ENCODE measurements at regions not wholly inside any gene's neighbourhood (a gene's known extent, or its start where the extent isn't known, plus 50 kb on each side); places are given as distances from the start of the nearest gene placed in this dataset.

DNA sequence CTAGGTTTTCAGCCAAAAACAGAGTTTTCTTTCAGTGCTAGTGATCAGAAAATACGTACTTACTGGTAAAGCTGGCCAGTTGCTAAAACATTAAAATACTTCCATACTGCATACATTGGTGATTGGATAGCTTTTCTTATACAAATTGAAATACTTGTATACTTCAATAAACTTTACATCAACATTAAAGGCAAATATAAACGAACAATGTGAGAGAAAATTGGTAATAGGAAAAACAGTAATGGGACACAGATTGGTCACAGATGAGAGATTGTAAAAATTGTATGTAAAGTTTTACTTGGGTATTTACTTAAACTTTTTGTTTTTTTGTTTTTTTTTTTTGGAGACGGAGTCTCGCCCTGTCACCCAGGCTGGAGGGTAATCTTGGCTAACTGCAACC, 391.7 kb downstream of the TFEC start:
- H3K9me3 Mint-ChIP-seq = peaks cover 4% of the 10 kb centered on the region
- H3K36me3 Mint-ChIP-seq (ENCODE audit: low read depth) = no peaks in the 10 kb centered on the region
- no peak for TF ChIP-seq CTCF (IDR thresholded peaks at IDR 0.05)
- H3K4me1 Mint-ChIP-seq = peaks cover 6% of the 10 kb centered on the region
- H3K27ac Mint-ChIP-seq = no peak overlapping the region
- H3K4me3 Mint-ChIP-seq = no peak overlapping the region
- DNase-seq = no peak
- H3K27me3 Mint-ChIP-seq (ENCODE audit: low read depth, poor library complexity) = no peaks in the 10 kb centered on the region

GRCh38 chr7:115637128-115637527, 393.4 kb downstream of the TFEC start:
- Mint-ChIP-seq H3K36me3 (ENCODE audit: low read depth) (no peaks in the 10 kb centered on the region), H3K27me3 (ENCODE audit: low read depth, poor library complexity) (no peaks in the 10 kb centered on the region), H3K4me3 (no peak overlapping the region), H3K4me1 (peaks cover 6% of the 10 kb centered on the region), H3K27ac (no peak overlapping the region), H3K9me3 (peaks cover 4% of the 10 kb centered on the region)
- DNase-seq = no peak
- no peak for TF ChIP-seq CTCF (IDR thresholded peaks at IDR 0.05)

DNA sequence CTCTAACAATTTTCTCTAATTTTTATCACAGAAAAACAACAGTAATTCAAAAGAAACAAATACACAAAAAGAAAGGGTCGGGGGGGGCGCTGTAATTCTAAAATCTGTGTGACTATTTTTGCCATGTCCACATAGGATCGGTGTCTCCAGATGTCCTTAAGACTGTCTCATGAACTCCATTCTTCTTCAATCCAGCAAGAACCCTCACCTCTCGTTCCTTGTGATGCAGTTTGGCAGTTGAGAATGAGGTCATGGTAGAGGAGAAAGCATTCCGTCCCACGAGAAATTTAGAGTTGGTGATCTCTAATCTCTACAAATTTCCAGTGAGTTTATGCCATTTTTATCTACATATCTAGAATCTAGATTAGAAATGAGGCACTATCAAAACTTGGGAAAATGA, 394.7 kb downstream of the TFEC start:
- no peak for DNase-seq
- Mint-ChIP-seq H3K36me3 (ENCODE audit: low read depth) (no peaks in the 10 kb centered on the region), H3K4me1 (peaks cover 6% of the 10 kb centered on the region), H3K27ac (no peak overlapping the region), H3K4me3 (no peak overlapping the region), H3K27me3 (ENCODE audit: low read depth, poor library complexity) (no peaks in the 10 kb centered on the region), H3K9me3 (no peaks in the 10 kb centered on the region)
- TF ChIP-seq CTCF (IDR thresholded peaks at IDR 0.05) = no peak

DNA sequence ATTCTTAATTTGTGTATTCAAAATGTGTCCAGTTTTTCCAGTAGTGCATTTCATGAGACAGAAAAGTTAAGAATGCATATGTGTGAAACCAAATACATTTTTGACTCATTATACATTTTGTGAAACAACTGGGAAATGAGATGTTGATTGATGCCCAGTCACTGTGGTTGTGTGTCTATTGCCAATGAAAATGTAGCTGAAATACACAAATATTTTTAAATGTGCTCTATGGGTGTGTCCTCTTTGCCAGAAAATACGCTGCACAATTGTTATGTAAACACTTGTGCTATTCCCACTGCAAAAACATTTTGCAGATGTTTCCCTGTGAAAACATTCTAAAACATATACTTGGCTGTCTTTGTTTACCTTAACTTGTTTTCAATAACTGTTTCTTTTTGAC, 395.2 kb downstream of the TFEC start:
- H3K4me3 Mint-ChIP-seq = no peak overlapping the region
- TF ChIP-seq CTCF (IDR thresholded peaks at IDR 0.05) = no peak
- no peaks in the 10 kb centered on the region for H3K36me3 Mint-ChIP-seq (ENCODE audit: low read depth)
- H3K27ac Mint-ChIP-seq = no peak overlapping the region
- DNase-seq = no peak
- H3K9me3 Mint-ChIP-seq = no peaks in the 10 kb centered on the region
- no peaks in the 10 kb centered on the region for H3K27me3 Mint-ChIP-seq (ENCODE audit: low read depth, poor library complexity)
- H3K4me1 Mint-ChIP-seq = peaks cover 1% of the 10 kb centered on the region

DNA sequence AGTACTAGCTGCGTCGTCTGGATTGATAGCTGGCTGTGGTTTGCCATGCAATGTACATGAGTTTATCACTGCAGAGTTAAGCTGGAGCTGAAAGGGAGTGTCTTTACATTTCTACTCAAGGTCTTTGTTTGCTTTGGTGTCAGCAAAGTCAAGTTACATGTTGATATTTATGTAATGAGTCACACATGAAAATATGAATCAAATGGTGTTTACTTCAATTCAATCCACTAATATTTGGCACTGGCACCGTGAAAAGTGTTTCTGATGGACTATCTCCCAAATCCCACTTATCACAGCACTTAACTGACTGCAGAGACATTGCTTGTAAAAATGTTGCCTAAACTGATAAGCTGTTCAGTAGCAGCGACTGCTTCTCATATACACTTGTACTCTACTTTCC, 395.9 kb downstream of the TFEC start:
- H3K27ac Mint-ChIP-seq = no peak overlapping the region
- no peaks in the 10 kb centered on the region for H3K4me1 Mint-ChIP-seq
- H3K36me3 Mint-ChIP-seq (ENCODE audit: low read depth) = no peaks in the 10 kb centered on the region
- TF ChIP-seq CTCF (IDR thresholded peaks at IDR 0.05) = no peak
- no peak overlapping the region for H3K4me3 Mint-ChIP-seq
- no peak for DNase-seq
- peaks cover 2% of the 10 kb centered on the region for H3K27me3 Mint-ChIP-seq (ENCODE audit: low read depth, poor library complexity)
- H3K9me3 Mint-ChIP-seq = no peaks in the 10 kb centered on the region

DNA sequence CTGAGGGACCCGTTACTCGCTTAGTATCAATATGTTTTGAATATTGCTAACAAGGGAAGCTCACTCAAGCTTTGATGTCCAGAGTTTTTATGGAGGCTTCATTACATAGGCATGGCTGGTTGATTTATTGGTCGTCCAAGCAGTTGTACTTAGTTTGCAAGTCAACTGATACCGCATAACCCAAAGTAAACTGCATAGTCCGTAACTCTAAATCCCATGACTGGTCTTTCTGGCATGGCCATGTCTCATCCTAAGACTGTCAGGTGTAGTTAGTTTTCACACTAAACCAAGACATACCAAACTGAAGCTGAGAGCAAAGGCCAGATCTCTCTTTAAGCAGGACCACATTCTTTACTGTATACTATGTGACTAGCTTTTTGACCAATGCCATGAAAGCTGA, 397.9 kb downstream of the TFEC start:
- Mint-ChIP-seq H3K4me1 (no peaks in the 10 kb centered on the region), H3K36me3 (ENCODE audit: low read depth) (no peaks in the 10 kb centered on the region), H3K4me3 (no peak overlapping the region), H3K27ac (no peak overlapping the region), H3K9me3 (no peaks in the 10 kb centered on the region), H3K27me3 (ENCODE audit: low read depth, poor library complexity) (peaks cover 2% of the 10 kb centered on the region)
- TF ChIP-seq CTCF (IDR thresholded peaks at IDR 0.05) = no peak
- no peak for DNase-seq

Measured in nephron progenitor cell (in vitro differentiated cells).